ENCODE measurements at regions not wholly inside any gene's neighbourhood (a gene's known extent, or its start where the extent isn't known, plus 50 kb on each side); places are given as distances from the start of the nearest gene placed in this dataset.

DNA sequence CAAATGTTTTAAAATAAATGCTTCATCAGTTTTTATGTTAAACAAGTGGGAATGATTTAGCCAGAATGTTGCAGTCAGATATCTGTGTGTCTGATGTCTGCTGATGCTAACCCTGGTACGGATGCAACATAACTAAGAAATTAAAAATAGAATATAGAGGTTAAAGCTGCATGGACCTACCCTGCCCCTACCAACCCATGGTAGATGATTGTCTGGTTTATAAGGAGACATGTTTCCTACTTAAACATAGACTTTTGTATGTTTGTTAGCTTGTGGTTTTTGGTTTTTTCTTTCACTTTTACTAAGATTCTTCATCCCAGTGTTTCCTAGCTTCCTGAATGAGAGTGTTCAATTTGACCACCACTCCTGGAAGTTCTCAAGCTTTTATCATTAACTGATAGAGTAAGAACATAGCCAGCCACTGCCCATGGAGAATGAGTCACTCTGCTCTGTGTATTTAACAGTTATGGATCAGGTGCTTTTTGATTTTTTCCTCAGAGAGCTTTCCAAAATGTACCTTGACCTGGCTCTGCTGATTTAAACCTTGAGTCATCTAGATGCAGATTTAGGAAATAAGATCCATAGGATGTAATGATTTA, 70.7 kb upstream of the VEPH1 start:
- no peak for ATAC-seq

DNA sequence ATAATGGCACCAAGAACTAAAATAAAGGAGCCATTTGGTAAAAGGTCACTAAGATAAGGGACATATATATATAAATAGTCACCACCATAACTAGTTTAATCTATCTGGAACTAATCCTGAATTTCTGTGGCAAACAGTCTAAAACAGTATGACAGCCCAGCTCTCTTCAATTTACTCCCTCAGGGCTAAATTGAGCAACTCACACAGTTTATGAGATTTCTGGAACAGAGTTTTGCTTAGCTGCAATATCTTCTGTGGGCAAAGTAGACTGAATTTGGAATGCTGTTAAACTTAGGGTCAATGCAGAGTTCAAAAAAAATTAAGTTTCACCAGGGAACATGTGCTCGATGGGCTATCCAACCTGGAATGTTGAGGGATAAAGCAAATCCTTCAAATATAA, 70.1 kb upstream of the VEPH1 start:
- no peak for ATAC-seq

DNA sequence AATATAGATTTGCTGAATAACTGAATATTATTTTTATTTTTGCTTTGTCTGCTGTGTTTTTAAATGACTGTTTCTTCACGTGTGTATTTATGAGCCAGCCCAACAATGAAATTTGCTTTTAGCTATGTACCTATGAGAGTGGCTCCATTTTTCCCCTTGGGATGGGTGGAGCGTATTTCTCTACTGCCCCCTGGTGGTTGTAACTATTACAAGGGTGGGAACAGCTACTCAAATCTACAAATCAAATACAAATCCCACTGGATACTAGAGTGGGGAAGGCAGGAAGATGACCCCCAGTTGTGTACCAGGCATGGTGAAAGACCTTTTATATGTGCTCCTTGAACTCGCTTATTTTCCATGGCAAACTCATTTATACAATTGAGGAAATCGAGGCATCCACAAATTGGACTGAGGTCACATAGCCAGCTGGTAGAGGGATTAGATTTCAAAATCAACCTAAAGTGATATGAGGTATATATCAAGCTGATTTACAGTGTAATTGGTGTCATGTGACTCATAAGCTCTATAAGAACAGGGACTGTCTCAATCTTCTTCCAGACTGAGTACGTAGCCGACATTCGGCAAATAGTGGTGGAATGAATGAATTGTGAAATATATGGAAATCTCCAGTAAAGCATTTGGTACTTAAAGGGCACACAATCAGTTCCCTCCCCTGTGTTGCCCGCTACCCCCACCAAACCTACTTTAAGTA, 69.5 kb upstream of the VEPH1 start:
- ATAC-seq: peak; percentile 50

DNA sequence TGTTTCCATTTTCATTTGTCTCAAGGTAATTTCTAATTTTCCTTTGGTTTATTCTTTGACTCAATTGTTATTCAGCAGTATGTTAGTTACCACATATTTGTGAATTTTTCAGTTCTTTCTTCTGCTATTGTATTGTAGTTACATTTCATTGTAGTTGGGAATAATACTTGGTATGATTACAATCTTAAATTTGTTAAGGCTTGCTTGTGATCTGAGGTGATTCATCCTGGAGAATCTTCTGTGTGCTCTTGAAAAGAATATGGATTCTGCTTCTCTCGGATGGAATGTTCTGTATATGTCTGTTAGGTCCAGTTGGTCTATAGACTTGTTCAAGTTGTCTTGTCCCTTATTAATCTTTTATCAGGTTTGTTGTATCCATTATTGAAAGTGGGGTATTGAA, 63.4 kb upstream of the VEPH1 start:
- no peak for ATAC-seq

DNA sequence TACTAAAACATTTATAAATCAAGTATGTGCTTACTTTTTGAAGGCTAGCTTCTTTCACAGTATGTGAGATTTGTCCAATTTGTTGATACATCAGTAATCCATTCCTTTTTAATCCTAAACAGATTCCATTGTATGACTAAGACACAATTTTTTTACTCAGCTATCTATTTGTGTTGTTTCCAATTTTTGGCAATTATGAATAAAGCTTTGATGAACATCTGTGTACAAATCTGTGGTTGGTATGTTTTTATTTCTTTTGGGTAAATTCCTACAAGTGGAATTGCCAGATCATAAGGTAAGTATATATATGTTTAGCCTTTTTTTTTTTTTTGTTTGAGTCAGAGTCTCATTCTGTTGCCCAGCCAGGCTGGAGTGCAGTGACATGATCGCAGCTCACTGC, 56.2 kb upstream of the VEPH1 start:
- no peak for ATAC-seq
